ENCODE measurements at regions not wholly inside any gene's neighbourhood (a gene's known extent, or its start where the extent isn't known, plus 50 kb on each side); places are given as distances from the start of the nearest gene placed in this dataset.

- no peak for DNase-seq
These were observed 50.3 kb downstream of the BMAL2 start for GRCh38 chr12:27382924-27383323.

GRCh38 chr12:27383429-27384260 lies 51.0 kb downstream of the BMAL2 start:
- DNase-seq, result peak; percentile 42

GRCh38 chr12:27384261-27384590 lies 51.6 kb downstream of the BMAL2 start:
- DNase-seq, result no peak

- DNase-seq, result no peak
These were observed 53.3 kb downstream of the BMAL2 start for GRCh38 chr12:27385766-27386564.

- no peak for DNase-seq
These were observed 54.8 kb downstream of the BMAL2 start for GRCh38 chr12:27387473-27387872.

- no peak for DNase-seq
These were observed 56.0 kb downstream of the BMAL2 start for GRCh38 chr12:27388650-27389049.

GRCh38 chr12:27394676-27395075 lies 51.9 kb upstream of the SMCO2 start:
- no peak for DNase-seq

- DNase-seq, result no peak
These were observed 50.2 kb upstream of the SMCO2 start for GRCh38 chr12:27396216-27396815.
